K562 (cell line): ENCODE measurements at regions not wholly inside any gene's neighbourhood (a gene's known extent, or its start where the extent isn't known, plus 50 kb on each side); places are given as distances from the start of the nearest gene placed in this dataset.

Experiments used
- CC2D1A ChIP-seq: fragments of 450-650 bp; IDR thresholded peaks from 2 replicates; pipeline ENCODE4 v1.6.1; 2017; ENCODE audit warnings: mild to moderate bottlenecking
- DDX20 ChIP-seq: fragments of 450-650 bp; IDR thresholded peaks from 2 replicates; pipeline ENCODE4 v1.6.1; 2016; ENCODE audit warnings: missing genetic modification characterization, low read depth, mild to moderate bottlenecking, missing compliant biosample characterization, moderate library complexity
- PRMT5 ChIP-seq: sonication (generic); formaldehyde crosslinking; IDR thresholded peaks from 2 replicates; pipeline ENCODE4 v1.5.0; 2020; ENCODE audit warnings: missing genetic modification reagents
- SUPT5H ChIP-seq: fragments of 450-650 bp; IDR thresholded peaks from 2 replicates; pipeline ENCODE4 v1.6.1; 2016
- ZNF175 ChIP-seq: fragments of 200-800 bp; sonication (Bioruptor generic); IDR thresholded peaks from 2 replicates; pipeline ENCODE4 v1.6.1; 2016; ENCODE audit warnings: low read depth, mild to moderate bottlenecking, missing genetic modification characterization, missing compliant biosample characterization
- ZNF75A ChIP-seq: fragments of 450-650 bp; formaldehyde crosslinking; IDR thresholded peaks from 2 replicates; pipeline ENCODE4 v1.4.0; 2020; ENCODE audit warnings: mild to moderate bottlenecking
- TF ChIP-seq, protein P1 (sequence below): fragments of 200-600 bp; sonication (generic); IDR thresholded peaks from one replicate; pipeline ENCODE4 v1.6.1; 2012; ENCODE audit warnings: mild to moderate bottlenecking, low read depth, low read length, inconsistent platforms
- TF ChIP-seq, protein P2 (sequence below), 2 experiments: fragments of 450-650 bp; IDR thresholded peaks; 2 replicates each; pipeline ENCODE4 v1.6.1; 2016; ENCODE audit warnings: mild to moderate bottlenecking in 2 of 2, borderline replicate concordance in 1 of 2, low read depth in 1 of 2, moderate library complexity in 1 of 2

DNA sequence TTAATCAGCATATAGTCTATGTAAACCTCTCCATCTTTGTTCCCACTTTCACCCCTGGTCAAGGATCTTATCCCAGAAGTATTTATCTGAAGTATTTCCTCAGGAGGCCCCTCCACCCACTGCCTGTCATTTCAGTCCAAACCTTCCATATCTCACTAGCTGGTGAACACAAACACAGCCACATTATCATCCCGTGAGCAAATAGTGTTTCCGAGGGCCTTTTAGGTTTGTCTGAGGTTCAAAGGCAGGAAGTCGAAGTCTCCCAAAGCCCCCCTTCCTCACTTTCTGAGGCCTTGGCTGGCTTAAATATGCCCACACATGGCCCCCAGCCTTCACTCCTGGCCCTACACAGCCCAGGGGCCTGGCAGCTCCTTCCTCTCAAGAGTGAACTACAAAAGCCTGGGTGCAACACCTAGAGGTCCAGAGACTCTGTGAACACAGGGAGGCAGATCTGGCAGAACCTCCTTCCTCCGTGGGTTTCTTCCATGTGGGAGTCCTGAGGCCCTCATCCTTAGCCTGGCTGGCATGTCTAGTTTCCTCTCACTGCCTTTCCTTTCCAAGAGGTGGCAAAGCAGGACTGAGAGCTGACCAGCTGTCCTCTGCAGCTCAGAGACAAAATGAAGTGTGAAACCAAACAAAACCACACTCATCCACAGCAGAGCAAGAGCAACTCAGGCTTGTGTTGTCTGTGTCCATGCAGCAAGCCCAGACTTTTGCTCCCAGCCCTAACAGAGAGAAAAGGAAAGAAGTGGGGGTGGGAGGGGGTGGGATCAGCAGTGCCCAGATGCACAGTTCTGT is 264.2 kb downstream of the SS18 start (continued):
- TF ChIP-seq, protein P1, sequence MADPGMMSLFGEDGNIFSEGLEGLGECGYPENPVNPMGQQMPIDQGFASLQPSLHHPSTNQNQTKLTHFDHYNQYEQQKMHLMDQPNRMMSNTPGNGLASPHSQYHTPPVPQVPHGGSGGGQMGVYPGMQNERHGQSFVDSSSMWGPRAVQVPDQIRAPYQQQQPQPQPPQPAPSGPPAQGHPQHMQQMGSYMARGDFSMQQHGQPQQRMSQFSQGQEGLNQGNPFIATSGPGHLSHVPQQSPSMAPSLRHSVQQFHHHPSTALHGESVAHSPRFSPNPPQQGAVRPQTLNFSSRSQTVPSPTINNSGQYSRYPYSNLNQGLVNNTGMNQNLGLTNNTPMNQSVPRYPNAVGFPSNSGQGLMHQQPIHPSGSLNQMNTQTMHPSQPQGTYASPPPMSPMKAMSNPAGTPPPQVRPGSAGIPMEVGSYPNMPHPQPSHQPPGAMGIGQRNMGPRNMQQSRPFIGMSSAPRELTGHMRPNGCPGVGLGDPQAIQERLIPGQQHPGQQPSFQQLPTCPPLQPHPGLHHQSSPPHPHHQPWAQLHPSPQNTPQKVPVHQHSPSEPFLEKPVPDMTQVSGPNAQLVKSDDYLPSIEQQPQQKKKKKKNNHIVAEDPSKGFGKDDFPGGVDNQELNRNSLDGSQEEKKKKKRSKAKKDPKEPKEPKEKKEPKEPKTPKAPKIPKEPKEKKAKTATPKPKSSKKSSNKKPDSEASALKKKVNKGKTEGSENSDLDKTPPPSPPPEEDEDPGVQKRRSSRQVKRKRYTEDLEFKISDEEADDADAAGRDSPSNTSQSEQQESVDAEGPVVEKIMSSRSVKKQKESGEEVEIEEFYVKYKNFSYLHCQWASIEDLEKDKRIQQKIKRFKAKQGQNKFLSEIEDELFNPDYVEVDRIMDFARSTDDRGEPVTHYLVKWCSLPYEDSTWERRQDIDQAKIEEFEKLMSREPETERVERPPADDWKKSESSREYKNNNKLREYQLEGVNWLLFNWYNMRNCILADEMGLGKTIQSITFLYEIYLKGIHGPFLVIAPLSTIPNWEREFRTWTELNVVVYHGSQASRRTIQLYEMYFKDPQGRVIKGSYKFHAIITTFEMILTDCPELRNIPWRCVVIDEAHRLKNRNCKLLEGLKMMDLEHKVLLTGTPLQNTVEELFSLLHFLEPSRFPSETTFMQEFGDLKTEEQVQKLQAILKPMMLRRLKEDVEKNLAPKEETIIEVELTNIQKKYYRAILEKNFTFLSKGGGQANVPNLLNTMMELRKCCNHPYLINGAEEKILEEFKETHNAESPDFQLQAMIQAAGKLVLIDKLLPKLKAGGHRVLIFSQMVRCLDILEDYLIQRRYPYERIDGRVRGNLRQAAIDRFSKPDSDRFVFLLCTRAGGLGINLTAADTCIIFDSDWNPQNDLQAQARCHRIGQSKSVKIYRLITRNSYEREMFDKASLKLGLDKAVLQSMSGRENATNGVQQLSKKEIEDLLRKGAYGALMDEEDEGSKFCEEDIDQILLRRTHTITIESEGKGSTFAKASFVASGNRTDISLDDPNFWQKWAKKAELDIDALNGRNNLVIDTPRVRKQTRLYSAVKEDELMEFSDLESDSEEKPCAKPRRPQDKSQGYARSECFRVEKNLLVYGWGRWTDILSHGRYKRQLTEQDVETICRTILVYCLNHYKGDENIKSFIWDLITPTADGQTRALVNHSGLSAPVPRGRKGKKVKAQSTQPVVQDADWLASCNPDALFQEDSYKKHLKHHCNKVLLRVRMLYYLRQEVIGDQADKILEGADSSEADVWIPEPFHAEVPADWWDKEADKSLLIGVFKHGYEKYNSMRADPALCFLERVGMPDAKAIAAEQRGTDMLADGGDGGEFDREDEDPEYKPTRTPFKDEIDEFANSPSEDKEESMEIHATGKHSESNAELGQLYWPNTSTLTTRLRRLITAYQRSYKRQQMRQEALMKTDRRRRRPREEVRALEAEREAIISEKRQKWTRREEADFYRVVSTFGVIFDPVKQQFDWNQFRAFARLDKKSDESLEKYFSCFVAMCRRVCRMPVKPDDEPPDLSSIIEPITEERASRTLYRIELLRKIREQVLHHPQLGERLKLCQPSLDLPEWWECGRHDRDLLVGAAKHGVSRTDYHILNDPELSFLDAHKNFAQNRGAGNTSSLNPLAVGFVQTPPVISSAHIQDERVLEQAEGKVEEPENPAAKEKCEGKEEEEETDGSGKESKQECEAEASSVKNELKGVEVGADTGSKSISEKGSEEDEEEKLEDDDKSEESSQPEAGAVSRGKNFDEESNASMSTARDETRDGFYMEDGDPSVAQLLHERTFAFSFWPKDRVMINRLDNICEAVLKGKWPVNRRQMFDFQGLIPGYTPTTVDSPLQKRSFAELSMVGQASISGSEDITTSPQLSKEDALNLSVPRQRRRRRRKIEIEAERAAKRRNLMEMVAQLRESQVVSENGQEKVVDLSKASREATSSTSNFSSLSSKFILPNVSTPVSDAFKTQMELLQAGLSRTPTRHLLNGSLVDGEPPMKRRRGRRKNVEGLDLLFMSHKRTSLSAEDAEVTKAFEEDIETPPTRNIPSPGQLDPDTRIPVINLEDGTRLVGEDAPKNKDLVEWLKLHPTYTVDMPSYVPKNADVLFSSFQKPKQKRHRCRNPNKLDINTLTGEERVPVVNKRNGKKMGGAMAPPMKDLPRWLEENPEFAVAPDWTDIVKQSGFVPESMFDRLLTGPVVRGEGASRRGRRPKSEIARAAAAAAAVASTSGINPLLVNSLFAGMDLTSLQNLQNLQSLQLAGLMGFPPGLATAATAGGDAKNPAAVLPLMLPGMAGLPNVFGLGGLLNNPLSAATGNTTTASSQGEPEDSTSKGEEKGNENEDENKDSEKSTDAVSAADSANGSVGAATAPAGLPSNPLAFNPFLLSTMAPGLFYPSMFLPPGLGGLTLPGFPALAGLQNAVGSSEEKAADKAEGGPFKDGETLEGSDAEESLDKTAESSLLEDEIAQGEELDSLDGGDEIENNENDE, result no peak
- TF ChIP-seq DDX20 (tag), result no peak
- TF ChIP-seq ZNF175 (CRISPR knock-in tag), result no peak
- no peak for TF ChIP-seq PRMT5 (CRISPR knock-in tag)
- no peak for TF ChIP-seq CC2D1A
- TF ChIP-seq ZNF75A (CRISPR knock-in tag), result no peak
- no peak for TF ChIP-seq SUPT5H
- TF ChIP-seq, protein P2, sequence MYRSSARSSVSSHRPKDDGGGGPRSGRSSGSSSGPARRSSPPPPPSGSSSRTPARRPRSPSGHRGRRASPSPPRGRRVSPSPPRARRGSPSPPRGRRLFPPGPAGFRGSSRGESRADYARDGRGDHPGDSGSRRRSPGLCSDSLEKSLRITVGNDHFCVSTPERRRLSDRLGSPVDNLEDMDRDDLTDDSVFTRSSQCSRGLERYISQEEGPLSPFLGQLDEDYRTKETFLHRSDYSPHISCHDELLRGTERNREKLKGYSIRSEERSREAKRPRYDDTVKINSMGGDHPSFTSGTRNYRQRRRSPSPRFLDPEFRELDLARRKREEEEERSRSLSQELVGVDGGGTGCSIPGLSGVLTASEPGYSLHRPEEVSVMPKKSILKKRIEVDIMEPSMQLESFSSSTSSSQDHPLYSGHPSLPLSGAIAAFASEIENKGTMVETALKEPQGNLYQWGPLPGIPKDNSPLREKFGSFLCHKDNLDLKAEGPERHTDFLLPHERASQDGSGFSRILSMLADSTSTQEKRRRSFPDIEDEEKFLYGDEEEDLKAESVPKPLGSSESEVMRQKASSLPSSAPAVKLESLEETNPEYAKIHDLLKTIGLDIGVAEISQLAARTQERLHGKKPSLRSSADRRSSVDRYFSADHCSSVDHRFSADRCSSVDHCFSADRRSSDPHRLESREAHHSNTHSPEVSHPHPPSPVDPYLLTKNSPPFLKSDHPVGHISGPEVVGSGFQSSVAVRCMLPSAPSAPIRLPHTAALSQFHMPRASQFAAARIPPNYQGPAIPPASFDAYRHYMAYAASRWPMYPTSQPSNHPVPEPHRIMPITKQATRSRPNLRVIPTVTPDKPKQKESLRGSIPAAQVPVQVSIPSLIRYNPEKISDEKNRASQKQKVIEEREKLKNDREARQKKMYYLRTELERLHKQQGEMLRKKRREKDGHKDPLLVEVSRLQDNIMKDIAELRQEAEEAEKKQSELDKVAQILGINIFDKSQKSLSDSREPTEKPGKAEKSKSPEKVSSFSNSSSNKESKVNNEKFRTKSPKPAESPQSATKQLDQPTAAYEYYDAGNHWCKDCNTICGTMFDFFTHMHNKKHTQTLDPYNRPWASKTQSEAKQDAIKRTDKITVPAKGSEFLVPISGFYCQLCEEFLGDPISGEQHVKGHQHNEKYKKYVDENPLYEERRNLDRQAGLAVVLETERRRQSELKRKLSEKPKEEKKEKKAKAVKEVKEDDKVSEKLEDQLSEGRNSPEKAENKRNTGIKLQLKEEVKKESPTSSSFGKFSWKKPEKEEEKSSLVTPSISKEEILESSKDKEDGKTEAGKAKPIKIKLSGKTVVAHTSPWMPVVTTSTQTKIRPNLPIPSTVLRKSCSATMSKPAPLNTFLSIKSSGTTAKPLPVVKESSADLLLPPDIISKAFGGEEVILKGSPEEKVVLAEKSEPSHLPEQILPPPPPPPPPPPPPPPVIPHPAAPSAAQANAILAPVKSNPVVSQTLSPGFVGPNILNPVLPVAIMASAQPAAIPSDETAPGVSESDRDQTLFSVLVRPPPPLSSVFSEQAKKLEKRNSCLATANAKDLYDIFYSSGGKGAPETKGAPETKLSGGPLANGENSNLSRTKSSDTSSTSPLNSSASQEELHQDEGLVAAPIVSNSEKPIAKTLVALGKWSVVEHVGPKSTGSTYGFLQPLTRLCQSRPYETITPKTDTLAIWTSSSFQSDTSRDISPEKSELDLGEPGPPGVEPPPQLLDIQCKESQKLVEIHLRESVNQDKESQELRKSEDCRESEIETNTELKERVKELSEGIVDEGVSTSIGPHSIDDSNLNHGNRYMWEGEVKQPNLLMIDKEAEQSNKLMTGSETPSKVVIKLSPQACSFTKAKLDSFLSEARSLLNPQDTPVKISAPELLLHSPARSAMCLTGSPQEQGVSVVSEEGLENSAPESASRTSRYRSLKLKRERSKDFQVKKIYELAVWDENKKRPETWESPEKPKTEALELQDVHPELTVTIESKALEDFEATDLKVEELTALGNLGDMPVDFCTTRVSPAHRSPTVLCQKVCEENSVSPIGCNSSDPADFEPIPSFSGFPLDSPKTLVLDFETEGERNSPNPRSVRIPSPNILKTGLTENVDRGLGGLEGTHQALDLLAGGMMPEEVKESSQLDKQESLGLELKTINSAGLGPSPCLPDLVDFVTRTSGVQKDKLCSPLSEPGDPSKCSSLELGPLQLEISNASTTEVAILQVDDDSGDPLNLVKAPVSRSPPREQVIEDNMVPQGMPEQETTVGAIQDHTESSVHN (IDR thresholded peaks at IDR 0.05; ENCODE audit: borderline replicate concordance in 1 of 2, low read depth in 1 of 2), result no peak
